ENCODE measurements at regions not wholly inside any gene's neighbourhood (a gene's known extent, or its start where the extent isn't known, plus 50 kb on each side); places are given as distances from the start of the nearest gene placed in this dataset.

GRCh38 chr11:123298488-123299447, 103.7 kb upstream of the CLMP start:
- H3K4me3 ChIP-seq (ENCODE audit: low read length): no peak overlapping the region
- TF ChIP-seq CTCF (IDR thresholded peaks at IDR 0.05; ENCODE audit: insufficient read depth, low read depth, low read length, missing control alignments): no peak
- no peak for DNase-seq (ENCODE audit: low read depth)

DNA sequence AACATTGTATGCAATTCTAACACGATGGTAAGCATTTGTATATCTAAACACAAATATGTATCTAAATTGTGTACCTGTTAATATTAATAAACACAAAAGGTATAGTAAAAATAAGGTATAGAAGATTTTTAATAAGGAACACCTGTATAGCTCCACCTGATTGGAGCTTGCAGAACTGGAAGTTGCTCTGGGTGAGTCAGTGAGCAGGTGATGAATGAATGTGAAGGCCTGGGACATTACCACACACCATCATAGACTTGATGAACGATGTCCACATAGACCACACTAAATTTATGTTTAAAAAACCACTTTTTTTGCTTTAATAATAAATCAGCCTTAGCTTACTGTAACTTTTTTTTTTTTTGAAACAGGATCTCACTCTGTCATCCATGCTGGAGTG, 97.6 kb upstream of the CLMP start:
- no peak for TF ChIP-seq CTCF (IDR thresholded peaks at IDR 0.05; ENCODE audit: insufficient read depth, low read depth, low read length, missing control alignments)
- peak; percentile 65 for DNase-seq (ENCODE audit: low read depth)
- no peak overlapping the region for H3K4me3 ChIP-seq (ENCODE audit: low read length)

DNA sequence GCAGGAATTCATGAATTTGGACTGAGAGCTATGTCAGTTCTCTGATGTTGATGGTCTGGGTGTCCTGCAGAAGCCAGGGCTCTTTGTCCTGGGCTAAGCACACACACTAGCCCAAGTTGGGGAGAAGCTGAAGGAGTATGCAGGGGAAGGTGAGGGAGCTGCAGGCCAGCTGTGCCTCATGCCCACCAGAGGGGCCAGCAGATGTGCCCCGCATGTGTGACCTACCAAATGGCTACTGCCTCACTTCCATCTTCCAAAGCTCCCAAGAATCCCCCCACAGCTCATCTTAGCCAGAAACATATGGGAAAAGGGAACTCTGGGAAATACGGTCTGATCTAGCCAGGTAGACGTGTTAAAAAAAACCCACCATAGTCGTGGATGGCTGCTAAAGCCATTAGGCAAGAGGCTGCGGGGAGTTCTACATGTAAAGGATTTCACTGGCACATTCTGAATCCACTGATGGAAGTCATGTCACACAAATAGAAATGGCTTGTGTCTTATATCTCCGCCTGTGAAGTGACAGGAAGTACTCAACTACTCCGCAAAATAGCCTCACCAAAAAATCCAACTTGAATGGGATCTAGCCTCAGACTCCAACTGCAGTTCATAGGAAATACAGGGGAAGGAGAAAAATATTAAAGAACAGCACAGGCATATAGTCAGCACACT, 96.3 kb upstream of the CLMP start:
- no peak for TF ChIP-seq CTCF (IDR thresholded peaks at IDR 0.05; ENCODE audit: insufficient read depth, low read depth, low read length, missing control alignments)
- no peak for DNase-seq (ENCODE audit: low read depth)
- H3K4me3 ChIP-seq (ENCODE audit: low read length): no peak overlapping the region

DNA sequence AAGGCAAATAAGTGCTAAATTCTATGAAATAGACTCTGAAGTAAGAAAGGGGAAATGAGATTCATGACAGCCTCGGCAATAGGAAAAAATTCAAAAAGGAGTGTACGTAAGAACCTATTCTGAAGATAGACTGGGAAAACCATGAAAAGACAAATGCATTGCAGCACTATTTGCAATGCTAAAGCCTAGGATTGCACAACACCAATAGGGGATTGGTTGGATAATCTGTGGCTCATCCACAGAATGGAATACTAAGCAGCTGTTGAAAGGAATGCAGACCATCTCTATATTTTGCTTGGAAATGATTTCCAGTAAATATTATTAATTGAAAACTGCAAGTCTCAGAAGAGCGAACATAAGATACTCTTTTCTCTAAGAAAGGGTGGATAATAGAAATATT, 91.7 kb upstream of the CLMP start:
- no peak overlapping the region for H3K4me3 ChIP-seq (ENCODE audit: low read length)
- peak; percentile 26 for DNase-seq (ENCODE audit: low read depth)
- TF ChIP-seq CTCF (IDR thresholded peaks at IDR 0.05; ENCODE audit: insufficient read depth, low read depth, low read length, missing control alignments): no peak

DNA sequence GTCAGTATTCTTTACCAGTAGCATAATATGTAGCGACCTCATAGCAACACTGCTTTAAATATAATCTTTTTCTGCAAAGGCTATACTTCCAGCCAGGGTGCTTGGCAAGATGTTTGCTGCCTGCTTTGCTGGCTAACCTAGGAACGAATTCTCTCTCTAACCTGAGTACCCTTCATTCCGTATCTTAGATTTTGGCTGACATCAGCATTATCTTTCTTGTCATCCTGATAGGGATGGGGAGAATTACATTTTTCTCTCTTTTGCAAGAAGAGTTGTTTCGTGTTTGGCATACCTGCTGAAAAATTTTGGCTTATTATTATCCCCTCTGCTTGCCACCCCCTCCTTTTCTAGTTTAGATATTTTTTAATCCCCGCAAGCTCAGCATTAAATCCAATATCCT, 91.2 kb upstream of the CLMP start:
- no peak overlapping the region for H3K4me3 ChIP-seq (ENCODE audit: low read length)
- no peak for DNase-seq (ENCODE audit: low read depth)
- TF ChIP-seq CTCF (IDR thresholded peaks at IDR 0.05; ENCODE audit: insufficient read depth, low read depth, low read length, missing control alignments): no peak

GRCh38 chr11:123284454-123284853, 89.4 kb upstream of the CLMP start:
- no peak overlapping the region for H3K4me3 ChIP-seq (ENCODE audit: low read length)
- TF ChIP-seq CTCF (IDR thresholded peaks at IDR 0.05; ENCODE audit: insufficient read depth, low read depth, low read length, missing control alignments): no peak
- no peak for DNase-seq (ENCODE audit: low read depth)

Data from epithelial cell of esophagus (primary cell).